HFF-Myc (cell line): ENCODE measurements at regions not wholly inside any gene's neighbourhood (a gene's known extent, or its start where the extent isn't known, plus 50 kb on each side); places are given as distances from the start of the nearest gene placed in this dataset.

Experiments
- DNase-seq: peaks from one replicate; pipeline ENCODE4 v3.0.0-alpha.2; 2011; ENCODE audit warnings: low read depth; ENCODE audit errors: extremely low read depth
- H3K4me3 ChIP-seq: replicated peaks from 2 replicates; pipeline ENCODE4 v1.5.1; 2011; ENCODE audit warnings: low read depth, mild to moderate bottlenecking, control low read depth, low read length
- CTCF ChIP-seq: IDR thresholded peaks from 2 replicates; pipeline ENCODE4 v1.5.1; 2012; ENCODE audit warnings: mild to moderate bottlenecking, low read depth, low read length, control low read depth; ENCODE audit errors: missing control alignments

GRCh38 chr16:50464325-50465290 lies 83.6 kb upstream of the NKD1 start:
- no peak for DNase-seq
- no peak overlapping the region for H3K4me3 ChIP-seq
- TF ChIP-seq CTCF = no peak

- DNase-seq = no peak
- no peak overlapping the region for H3K4me3 ChIP-seq
- TF ChIP-seq CTCF = no peak
Observed at GRCh38 chr16:50463581-50464324, 84.4 kb upstream of the NKD1 start.

- no peak overlapping the region for H3K4me3 ChIP-seq
- no peak for DNase-seq
- no peak for TF ChIP-seq CTCF
Observed at GRCh38 chr16:50462793-50463507, 85.2 kb upstream of the NKD1 start.

GRCh38 chr16:50461400-50461760 lies 86.8 kb upstream of the NKD1 start:
- DNase-seq = no peak
- no peak overlapping the region for H3K4me3 ChIP-seq
- no peak for TF ChIP-seq CTCF

GRCh38 chr16:50460538-50461399 lies 87.4 kb upstream of the NKD1 start:
- TF ChIP-seq CTCF = no peak
- no peak for DNase-seq
- no peak overlapping the region for H3K4me3 ChIP-seq

- no peak for DNase-seq
- no peak for TF ChIP-seq CTCF
- no peak overlapping the region for H3K4me3 ChIP-seq
Observed at GRCh38 chr16:50459496-50460080, 88.6 kb upstream of the NKD1 start.
